ENCODE measurements at regions not wholly inside any gene's neighbourhood (a gene's known extent, or its start where the extent isn't known, plus 50 kb on each side); places are given as distances from the start of the nearest gene placed in this dataset.

- Histone ChIP-seq H3K9me3 (no peaks in the 10 kb centered on the region), H3K27me3 (ENCODE audit: low read depth) (no peaks in the 10 kb centered on the region), H3K4me1 (no peaks in the 10 kb centered on the region), H3K27ac (no peak overlapping the region), H3K4me3 (no peak overlapping the region), H3K36me3 (no peaks in the 10 kb centered on the region)
- TF ChIP-seq CTCF (IDR thresholded peaks at IDR 0.05), result no peak
- ATAC-seq, result no peak
- intact Hi-C loops (cut with DNase I), result no loop called here
- DNase-seq, result no peak
Observed at GRCh38 chr3:40989141-40990061, 209.9 kb upstream of the CTNNB1 start.

GRCh38 chr3:40990062-40990456 lies 209.2 kb upstream of the CTNNB1 start:
- no peak for DNase-seq
- no peak for TF ChIP-seq CTCF (IDR thresholded peaks at IDR 0.05)
- Histone ChIP-seq H3K36me3 (no peaks in the 10 kb centered on the region), H3K27ac (no peak overlapping the region), H3K9me3 (no peaks in the 10 kb centered on the region), H3K27me3 (ENCODE audit: low read depth) (no peaks in the 10 kb centered on the region), H3K4me3 (no peak overlapping the region), H3K4me1 (no peaks in the 10 kb centered on the region)
- intact Hi-C loops (cut with DNase I), result no loop called here
- no peak for ATAC-seq

GRCh38 chr3:40992023-40992422 lies 207.3 kb upstream of the CTNNB1 start:
- no peak overlapping the region for H3K27ac ChIP-seq
- no peaks in the 10 kb centered on the region for H3K27me3 ChIP-seq (ENCODE audit: low read depth)
- intact Hi-C loops (cut with DNase I), result no loop called here
- peaks cover 9% of the 10 kb centered on the region for H3K4me1 ChIP-seq
- H3K9me3 ChIP-seq, result no peaks in the 10 kb centered on the region
- TF ChIP-seq CTCF (IDR thresholded peaks at IDR 0.05), result no peak
- H3K36me3 ChIP-seq, result no peaks in the 10 kb centered on the region
- H3K4me3 ChIP-seq, result no peak overlapping the region
- DNase-seq (no peak), ATAC-seq (no peak)

GRCh38 chr3:40994611-40995010 lies 204.7 kb upstream of the CTNNB1 start:
- H3K36me3 ChIP-seq, result no peaks in the 10 kb centered on the region
- H3K27ac ChIP-seq, result no peak overlapping the region
- intact Hi-C loops (cut with DNase I), result no loop called here
- no peaks in the 10 kb centered on the region for H3K9me3 ChIP-seq
- no peak overlapping the region for H3K4me3 ChIP-seq
- H3K4me1 ChIP-seq, result peaks cover 11% of the 10 kb centered on the region
- no peaks in the 10 kb centered on the region for H3K27me3 ChIP-seq (ENCODE audit: low read depth)
- ATAC-seq (no peak), DNase-seq (no peak)
- no peak for TF ChIP-seq CTCF (IDR thresholded peaks at IDR 0.05)

GRCh38 chr3:40995271-40995670 lies 204.0 kb upstream of the CTNNB1 start:
- DNase-seq, result no peak
- intact Hi-C loops (cut with DNase I), result no loop called here
- Histone ChIP-seq H3K36me3 (no peaks in the 10 kb centered on the region), H3K27me3 (ENCODE audit: low read depth) (no peaks in the 10 kb centered on the region), H3K4me3 (no peak overlapping the region), H3K4me1 (peaks cover 11% of the 10 kb centered on the region), H3K9me3 (no peaks in the 10 kb centered on the region), H3K27ac (no peak overlapping the region)
- ATAC-seq, result no peak
- TF ChIP-seq CTCF (IDR thresholded peaks at IDR 0.05), result no peak
